Stimulated activated CD8-positive, alpha-beta memory T cell treated with anti-CD3 and anti-CD28 coated beads, Interleukin-12 subunit alpha, Interleukin-12 subunit beta, amount 100 ng/mL, for 1 hour (primary cell): ENCODE measurements at regions not wholly inside any gene's neighbourhood (a gene's known extent, or its start where the extent isn't known, plus 50 kb on each side); places are given as distances from the start of the nearest gene placed in this dataset.

ENCODE experiments used
- DNase-seq: peaks from one replicate; pipeline ENCODE4 v3.0.0-alpha.2; 2020; ENCODE audit warnings: low read depth

- no peak for DNase-seq
Observed at GRCh38 chr2:12795851-12796250, 79.1 kb downstream of the TRIB2 start.

- no peak for DNase-seq
Observed at GRCh38 chr2:12796657-12797056, 79.9 kb downstream of the TRIB2 start.

- no peak for DNase-seq
Observed at GRCh38 chr2:12797815-12798214, 81.1 kb downstream of the TRIB2 start.

GRCh38 chr2:12803607-12804006 lies 86.9 kb downstream of the TRIB2 start:
- no peak for DNase-seq

- DNase-seq, result no peak
Observed at GRCh38 chr2:12804091-12804856, 87.5 kb downstream of the TRIB2 start.

GRCh38 chr2:12805033-12805432 lies 88.3 kb downstream of the TRIB2 start:
- no peak for DNase-seq

- DNase-seq, result no peak
Observed at GRCh38 chr2:12806549-12807242, 90.0 kb downstream of the TRIB2 start.

- DNase-seq, result no peak
Observed at GRCh38 chr2:12807907-12808810, 91.4 kb downstream of the TRIB2 start.

GRCh38 chr2:12809526-12809925 lies 92.8 kb downstream of the TRIB2 start:
- no peak for DNase-seq

GRCh38 chr2:12811916-12812315 lies 95.2 kb downstream of the TRIB2 start:
- no peak for DNase-seq

- no peak for DNase-seq
Observed at GRCh38 chr2:12813166-12813565, 96.4 kb downstream of the TRIB2 start.

- no peak for DNase-seq
Observed at GRCh38 chr2:12816379-12817306, 99.9 kb downstream of the TRIB2 start.

- DNase-seq, result no peak
Observed at GRCh38 chr2:12817870-12818269, 101.1 kb downstream of the TRIB2 start.

- DNase-seq, result no peak
Observed at GRCh38 chr2:12818416-12819102, 101.8 kb downstream of the TRIB2 start.

- no peak for DNase-seq
Observed at GRCh38 chr2:12819103-12819475, 102.4 kb downstream of the TRIB2 start.

- no peak for DNase-seq
Observed at GRCh38 chr2:12819721-12820120, 103.0 kb downstream of the TRIB2 start.

- DNase-seq, result no peak
Observed at GRCh38 chr2:12821656-12822055, 104.9 kb downstream of the TRIB2 start.

GRCh38 chr2:12824351-12824777 lies 107.6 kb downstream of the TRIB2 start:
- DNase-seq, result no peak

GRCh38 chr2:12824778-12825379 lies 108.1 kb downstream of the TRIB2 start:
- no peak for DNase-seq

GRCh38 chr2:12826781-12827180 lies 110.0 kb downstream of the TRIB2 start:
- no peak for DNase-seq
